HG03521 (cell line): ENCODE measurements at regions not wholly inside any gene's neighbourhood (a gene's known extent, or its start where the extent isn't known, plus 50 kb on each side); places are given as distances from the start of the nearest gene placed in this dataset.

Experiments used
- ATAC-seq: cut with Tn5 transposase; IDR thresholded peaks from one replicate; pipeline ENCODE4 v1.9.1; 2021; ENCODE audit warnings: mild to moderate bottlenecking, moderate library complexity; ENCODE audit not compliant: unreplicated experiment

DNA sequence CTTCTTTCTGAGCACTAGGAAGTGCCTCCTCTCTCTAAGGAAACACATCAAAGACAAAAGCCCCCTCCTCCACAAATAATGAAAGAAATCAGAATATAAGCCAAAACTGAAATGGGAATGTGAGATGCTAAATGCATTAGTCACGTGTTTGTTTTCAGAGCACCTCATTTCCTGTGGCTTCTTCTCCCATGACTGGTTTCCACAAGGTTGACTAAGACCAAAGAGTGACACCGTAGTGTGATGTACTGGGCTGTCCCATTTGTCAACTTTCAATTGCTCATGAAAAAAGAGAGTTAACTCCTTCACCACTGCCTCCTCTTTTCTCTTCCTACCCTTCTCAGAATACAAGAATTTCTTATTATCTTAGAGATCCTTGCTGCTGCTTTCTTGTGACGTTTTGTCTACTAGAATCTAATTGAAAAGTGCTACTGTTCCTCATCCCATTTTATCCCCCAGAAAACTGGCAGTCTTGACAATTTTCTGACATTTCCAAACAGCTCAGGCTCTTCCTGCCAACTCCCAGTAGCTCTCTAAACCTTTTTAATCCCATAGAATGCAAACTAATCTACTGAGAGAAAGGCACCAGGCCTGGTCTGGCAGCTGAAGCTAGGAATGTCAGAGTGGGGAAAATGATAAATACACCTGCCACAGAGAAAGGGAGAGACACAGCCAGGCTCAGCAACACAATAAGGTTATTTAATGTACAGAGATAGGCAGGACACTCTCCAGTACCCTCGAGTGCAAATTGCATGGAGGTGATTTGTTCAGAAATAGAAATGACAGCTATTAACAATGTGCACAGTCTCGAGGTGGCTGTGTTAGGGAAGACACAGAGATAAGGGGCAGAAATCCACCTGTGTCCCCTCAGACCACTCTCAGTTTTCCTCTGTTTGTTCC is 671.7 kb upstream of the NRSN1 start:
- no peak for ATAC-seq

DNA sequence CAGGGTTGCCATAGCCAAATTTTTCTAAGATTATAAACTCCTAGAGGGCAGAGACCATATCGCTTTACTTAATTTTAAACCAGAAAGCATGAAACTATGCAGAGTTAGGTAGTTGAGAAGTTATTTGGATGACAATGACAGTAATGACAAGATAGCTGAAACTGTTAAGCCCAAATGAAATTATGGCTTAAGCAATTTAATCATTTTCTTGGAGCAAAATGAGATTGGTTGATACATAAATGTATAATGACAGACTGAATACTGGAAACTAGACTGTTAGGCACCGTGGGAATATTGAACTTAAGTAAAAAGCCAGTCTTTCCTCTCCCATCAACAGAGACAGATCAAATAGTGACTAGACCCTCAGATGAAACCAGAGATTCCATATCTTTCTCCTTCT is 670.3 kb upstream of the NRSN1 start:
- no peak for ATAC-seq

DNA sequence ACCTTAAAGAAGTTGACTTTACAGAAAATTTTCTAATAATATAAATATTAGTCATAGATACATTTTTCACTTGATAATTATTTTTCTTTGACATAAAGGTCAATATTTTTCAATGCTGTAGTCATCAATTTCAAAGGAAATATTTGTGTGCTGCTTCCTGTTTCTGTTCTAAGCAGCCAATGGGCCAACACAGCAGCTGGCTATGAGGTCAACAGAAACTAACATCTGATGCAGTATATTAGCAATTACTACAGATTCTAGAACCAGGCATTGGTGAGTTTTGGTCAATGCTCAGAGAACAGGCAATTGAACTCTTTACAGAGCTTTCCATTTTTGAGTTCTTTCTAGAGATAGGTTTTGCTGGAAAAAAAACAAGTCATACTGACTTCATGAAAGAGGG is 669.6 kb upstream of the NRSN1 start:
- no peak for ATAC-seq

DNA sequence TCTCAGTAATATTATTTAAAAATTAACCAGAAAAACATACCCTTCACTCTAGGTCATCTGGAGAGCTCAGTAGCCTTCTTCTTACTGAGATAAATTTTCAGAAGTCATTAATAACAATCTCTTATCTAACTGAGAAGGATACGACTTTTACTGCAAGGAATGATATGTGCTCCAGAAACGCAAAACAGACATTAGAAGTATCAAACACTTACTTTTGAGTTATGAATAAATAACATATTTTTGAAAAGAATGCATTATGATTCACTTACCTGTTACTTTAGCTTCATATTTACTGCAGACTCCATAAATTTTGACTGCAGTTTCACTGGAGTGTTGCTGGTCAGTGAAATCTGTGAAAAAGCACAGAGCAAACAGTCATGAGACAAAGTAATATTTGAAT is 668.7 kb upstream of the NRSN1 start:
- no peak for ATAC-seq

DNA sequence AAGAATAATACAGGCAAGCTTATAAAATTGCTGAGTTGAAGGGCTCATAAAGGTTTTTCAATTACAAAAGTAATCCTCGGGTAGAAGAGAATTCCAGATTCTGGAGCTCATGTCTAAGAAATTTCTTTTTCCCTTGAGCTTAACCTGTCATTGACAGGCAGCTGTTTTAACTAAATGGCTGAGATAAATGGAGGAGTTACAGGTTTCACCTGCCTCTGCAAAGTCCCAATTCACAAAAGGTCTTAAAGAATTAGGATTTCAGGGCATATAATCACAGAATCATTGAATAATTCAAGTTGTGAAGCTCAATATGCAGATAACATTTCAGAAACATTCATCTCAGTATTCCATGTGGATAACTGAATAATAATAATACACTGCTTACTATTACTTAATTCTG is 660.1 kb upstream of the NRSN1 start:
- ATAC-seq = no peak

DNA sequence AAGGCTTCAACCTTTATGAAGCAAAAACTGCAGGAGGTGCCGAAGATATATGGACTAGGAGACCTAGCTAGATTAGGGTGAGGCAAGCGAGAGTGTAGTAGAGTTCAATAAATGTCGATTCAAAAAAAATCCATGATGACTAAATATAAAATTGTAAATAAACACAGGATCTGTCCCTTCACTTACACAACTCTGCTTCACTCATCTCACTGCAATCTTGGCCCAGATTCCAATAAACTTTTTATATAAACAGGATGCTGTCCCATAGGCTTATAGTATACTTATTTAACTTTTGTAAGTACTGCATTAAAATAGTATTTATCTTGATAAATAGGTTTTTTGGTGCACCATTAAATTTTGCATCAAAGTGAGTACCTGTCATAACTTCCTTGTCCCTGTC is 648.4 kb upstream of the NRSN1 start:
- ATAC-seq = no peak

DNA sequence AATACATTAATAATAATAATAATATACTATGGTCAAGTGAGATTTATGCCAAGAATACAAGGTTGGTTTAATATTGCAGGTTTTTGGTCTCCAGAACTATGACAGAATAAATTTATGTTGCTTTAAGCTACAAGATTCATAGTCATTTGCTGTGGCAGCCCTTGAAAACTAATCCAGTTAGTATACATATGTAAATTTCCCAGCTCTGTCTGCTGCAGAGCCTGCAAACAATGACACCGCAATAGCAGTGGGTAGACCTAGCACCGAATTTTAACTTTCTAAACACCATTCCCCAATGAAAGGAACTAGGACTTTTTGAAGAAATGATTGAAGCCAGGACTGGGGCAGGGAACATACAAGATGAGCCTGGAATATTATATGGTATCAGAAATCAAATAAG is 647.7 kb upstream of the NRSN1 start:
- ATAC-seq = no peak

DNA sequence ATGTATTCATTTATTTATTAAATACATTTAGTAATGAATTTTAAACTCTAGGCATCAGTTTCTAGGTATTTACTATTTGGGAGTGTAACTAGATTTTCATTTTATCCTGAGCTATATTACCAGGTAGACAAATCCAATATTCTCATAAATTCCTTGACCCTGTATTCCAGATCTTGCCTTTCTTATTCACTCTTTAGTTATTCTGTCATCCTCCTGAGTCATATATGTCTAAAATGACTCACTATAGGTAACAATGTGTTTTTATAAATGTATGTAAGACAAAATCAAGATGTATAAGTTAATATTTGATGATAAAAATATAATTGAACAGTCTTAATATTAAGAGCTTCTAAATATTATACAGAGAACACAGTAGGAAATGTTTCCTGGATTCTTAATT is 642.1 kb upstream of the NRSN1 start:
- no peak for ATAC-seq

DNA sequence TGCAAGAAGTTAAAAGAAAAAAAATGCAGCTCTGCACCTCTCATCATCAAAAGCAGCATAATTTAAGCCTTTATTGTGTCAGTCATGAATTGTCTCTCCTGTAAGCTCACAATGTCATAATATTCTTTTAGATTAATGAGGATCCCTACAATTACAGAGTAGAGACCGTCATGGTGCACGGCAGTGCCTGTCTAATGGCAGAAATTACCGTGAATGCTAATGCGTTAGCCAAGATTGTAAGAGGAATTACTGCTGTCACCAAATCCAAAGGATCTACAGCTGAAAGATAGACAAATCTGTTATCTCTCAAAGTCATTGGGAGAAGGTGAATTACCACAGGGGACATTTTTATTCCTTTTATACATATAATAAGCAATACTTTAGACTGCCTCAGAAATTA is 631.6 kb upstream of the NRSN1 start:
- no peak for ATAC-seq

DNA sequence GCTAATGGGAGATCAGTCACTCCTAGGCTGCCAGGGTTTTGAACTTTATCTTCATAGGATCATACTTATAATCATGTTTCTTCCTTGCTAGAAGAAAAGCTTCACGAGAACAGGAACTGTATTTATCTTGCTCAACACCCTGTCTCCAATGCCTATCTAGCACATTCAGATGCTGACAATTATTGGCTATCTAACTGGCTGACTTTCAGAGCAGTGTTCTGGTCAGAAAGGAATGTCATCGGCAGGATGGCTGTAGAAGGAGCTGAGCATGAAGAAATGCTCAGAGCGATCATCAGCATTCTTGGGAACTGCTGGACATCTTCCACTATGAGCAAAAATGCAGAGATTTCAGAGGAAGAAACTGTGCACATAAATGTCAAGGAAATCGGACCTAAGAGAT is 628.0 kb upstream of the NRSN1 start:
- no peak for ATAC-seq

DNA sequence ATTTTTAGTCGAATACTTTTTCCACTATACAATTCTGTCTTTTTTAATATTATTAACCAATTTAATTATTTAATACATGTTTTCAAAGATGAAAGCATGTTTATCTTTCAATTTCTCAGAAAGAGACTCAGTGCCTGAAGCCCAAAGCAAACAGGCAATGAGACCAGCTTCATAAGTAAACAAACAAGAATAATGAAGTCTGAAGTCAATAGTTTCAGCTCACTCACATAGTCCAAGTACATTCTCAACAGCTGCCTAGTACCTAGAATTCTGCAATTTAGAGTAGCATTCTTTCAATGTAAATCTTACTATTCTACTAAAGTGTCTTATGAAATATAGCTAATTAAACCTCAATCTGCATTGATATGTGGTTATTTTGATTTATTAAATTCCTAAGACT is 626.5 kb upstream of the NRSN1 start:
- no peak for ATAC-seq

DNA sequence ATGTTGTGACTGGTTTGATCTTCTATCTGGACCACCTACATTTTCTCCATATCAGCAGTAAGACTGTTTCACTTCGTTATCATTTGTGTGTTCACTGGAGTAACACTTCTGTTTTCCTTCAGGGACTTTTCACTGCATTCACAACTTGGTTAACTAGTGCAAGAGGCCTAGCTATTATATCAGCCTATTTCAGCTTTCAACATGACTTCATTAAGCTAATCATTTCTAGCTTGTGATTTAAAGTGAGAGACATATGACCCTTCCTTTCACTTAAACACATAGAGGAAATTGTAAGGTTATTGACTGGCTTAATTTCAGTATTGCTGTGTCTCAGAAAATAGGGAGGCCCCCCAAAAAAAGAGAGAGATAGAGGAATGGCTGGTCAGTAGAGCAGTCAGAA is 622.8 kb upstream of the NRSN1 start:
- no peak for ATAC-seq

DNA sequence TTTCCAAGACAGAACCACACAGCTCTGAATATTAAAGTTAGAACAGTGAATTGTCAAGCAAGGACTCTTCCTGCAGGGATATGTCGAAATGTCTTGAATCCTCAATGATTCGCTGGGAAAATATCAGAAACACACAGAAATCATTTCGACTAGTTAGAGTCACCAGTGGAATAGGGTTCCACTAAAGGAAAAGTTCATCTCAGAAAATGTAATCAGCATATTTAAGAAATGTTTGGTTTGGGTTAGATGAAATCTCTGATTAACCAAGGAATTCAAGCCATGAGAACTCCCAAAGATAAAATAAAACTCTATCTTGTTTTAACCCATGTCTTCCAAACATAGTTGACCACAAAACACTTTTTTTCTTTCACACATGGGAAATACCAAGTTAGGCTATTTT is 621.0 kb upstream of the NRSN1 start:
- no peak for ATAC-seq

DNA sequence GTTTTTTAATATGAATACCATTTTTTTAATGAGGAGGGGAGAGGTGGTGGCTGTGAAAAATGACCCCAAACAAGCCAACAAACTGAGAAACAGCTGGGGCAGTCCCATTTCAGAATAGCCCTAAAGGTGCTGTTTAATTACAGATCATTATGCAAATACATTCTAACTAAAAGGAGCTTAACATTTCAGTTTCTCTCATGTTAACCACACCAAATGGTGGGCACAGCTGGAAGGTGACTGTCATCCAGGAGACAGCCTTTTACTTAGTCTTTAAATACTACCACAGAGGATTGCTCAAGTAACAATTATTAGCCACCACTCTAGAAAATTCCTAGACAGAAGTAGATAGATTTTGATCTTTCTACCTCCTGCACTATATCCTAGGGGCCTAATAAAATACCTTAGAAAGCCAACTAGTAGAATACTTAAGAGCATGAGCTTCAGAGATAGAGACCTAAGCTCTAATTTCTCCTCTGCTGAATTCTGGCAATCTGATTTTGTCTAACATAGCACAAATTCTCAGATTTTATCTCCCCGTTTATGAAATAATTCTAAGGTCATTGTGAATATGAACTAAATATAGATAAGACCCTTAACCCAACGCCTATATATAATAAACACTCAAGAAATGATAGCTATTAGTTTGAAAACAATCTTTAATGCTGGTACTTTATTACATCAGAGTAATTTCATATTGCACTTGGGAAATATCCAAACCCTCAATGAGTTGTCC is 615.1 kb upstream of the NRSN1 start:
- no peak for ATAC-seq

DNA sequence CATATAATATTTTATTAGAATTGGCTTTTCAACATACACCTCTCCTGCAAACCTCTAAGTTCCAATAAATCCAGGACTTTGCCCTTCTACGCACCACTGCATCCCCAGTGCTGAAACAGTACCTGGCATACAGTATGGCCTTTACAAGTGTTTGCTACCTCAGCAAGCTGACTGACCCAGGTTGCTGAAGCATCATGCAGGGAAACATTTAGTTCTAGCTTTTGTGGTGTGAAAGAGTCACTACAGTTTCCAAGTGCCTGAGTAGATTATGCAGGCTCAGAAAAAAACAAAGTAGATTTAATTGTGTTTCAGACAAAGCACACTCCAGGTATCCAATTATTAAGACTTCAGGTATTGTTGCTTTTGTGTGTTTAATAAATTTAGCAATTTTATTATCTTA is 614.2 kb upstream of the NRSN1 start:
- ATAC-seq = no peak

DNA sequence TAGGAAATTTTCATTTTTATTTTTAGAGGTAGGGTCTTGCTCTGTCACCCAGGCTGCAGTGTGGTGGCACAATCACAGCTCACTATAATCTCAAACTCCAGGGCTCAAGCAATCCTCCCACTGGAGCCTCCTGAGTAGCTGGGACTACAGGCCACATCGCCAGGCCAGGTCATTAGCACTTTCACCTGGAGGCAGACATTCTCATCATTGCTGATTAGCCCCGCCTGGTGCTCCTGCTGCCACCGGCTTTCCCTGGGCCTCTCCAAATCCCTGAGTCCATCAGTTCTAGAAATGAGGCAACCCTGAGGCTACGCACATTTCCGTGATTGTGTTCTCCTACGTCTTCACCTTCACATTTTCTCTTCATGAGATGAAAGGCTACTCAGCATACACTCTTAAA is 607.7 kb upstream of the NRSN1 start:
- ATAC-seq = no peak

DNA sequence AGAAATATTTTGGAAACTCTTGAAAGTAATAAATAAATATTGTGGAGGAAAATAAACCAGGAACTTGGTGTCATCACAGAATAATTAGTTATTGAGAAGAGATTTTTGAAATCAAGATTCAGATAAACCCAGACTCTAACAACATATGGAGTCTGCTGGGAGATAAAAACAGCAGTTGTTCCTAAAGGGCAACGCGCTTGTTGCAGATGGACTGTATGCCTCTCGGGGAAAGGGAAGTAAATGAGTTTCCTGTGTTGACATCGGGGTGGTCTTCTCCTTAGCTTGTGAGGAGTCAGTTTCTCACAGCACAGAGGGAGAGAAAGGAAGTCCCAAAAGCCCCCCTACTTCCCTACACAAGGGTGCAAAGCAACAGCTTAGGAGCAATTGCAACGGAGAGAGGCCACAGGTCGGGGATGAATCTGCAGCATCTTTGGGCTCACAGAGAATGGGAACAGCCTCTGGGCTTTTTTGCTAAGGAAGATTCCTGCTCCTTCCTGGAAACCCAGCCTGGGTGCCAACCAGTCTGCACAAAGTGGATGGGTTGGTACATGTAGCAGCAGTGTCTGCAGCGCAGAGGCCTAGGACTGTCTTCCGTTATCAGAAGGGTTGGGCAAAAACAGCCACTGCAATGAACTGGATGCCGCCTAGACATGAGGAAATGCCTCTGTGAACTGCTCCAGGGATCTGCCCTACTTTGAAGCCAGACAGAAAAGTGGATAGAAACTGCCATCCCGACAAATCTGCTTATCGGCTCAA is 603.0 kb upstream of the NRSN1 start:
- no peak for ATAC-seq

DNA sequence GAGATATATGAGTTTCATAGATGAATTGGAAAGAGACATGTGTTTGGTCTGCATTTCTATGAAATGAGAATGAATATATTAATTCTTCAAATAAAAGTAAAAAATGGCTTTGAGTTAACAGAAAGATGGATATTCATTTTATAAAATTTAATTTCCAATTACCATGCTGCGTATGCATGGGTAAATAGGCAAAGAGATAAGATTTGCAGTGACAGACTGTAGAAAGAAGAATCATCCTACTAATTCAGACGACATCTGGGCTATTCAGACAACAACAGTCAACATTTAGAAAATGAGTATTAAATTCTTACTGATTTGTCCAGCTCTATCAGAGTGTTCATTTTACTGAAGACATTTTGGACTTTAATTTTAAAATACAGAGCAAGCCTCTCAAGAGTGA is 602.2 kb upstream of the NRSN1 start:
- ATAC-seq = no peak

DNA sequence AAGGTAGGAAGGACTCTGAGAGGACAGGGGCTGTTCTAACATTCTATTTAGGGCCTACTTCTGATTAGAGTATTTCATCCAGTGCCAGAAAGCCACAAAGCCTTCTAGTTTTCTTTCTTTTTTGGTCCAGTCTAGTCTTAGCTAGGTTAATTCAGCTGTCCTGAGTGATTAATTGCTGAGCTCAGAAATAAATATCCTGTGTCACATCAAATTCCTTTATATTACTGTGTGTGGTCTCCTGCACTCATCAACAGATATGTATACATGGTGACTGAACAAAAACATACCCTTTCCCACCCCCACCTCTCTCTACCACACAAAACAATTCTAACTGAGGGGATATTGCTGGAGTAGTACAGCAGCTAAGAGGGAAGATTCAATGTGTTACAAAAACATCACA is 601.5 kb upstream of the NRSN1 start:
- no peak for ATAC-seq

DNA sequence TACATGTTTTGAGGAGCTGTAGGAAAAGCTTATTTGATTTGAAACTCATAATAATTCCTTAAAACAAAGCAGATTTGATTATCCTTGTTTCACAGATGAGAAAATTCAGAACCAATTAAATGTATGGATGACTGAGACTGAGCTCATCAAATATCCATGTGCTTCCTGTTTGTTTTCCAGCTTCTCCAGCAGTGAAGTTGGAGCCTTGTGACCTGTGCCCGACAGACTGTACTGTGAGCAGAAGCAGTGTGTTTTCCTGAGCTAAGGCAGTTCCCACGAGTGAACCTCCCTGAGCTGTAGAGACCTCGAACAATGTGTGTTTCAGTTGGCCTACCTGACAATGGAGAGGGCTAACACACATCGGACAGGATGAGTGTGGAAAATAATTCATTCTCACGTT is 599.5 kb upstream of the NRSN1 start:
- ATAC-seq = no peak

DNA sequence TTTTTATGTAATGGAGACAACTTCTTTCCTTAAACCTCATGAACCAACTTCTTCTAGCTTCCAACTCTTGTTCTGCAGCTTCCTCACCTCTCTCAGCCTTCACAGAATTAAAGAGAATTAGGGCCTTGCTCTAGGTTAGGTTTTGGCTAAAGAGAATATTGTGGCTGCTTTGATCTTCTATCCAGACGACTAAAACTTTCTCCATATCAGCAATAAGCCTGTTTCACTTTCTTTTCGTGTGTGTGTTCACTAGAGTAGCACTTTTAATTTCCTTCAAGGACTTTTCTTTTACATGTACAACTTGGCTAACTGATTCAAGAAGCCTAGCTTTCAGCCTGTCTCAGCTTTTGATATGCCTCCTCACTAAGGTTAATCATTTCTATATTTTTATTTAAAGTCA is 596.1 kb upstream of the NRSN1 start:
- no peak for ATAC-seq

DNA sequence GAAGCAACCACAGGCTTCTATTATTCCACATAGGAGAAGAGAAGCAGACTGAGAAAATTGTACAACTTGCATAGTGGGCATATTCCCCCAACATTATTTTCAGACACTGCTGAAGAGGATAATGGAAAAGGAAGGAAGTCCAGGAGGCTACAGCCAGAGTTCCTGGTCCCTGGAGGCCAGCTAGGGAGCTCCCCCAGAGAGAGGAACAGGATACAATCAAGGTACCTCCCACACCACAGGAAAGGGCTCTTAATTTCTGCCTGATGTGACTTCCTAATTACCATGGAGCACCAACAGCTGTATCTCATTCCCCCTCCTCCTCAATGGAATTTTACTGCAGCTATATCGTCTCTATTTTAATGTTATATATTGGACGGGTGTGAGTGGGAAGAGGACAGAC is 594.3 kb upstream of the NRSN1 start:
- ATAC-seq = no peak
